ENCODE measurements at regions not wholly inside any gene's neighbourhood (a gene's known extent, or its start where the extent isn't known, plus 50 kb on each side); places are given as distances from the start of the nearest gene placed in this dataset.

- H3K4me3 ChIP-seq (ENCODE audit: low read depth, low read length), result no peak overlapping the region
- TF ChIP-seq CTCF (IDR thresholded peaks at IDR 0.05; ENCODE audit: borderline replicate concordance, insufficient read depth, low read depth, low read length), result no peak
These were observed 540.0 kb downstream of the KCTD16 start for GRCh38 chr5:144710637-144711036.

DNA sequence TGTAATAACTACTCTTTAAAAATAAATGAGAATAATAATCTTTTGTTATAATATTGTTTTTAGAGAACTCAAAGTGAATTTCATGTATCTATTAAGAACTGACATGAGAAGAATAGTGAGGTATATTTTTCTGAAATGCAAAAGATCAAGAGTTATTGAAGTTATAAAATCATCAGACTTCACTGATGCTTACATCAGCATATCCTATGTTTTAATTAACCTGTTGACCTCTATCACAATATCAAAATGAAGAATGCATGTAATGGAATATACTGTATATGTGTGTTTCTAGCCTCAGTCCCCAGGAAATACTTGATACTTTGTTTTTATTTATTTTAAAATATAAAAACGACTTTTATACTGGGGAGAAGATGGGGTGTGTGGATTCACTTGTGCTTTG is 533.1 kb downstream of the KCTD16 start:
- H3K4me3 ChIP-seq (ENCODE audit: low read depth, low read length), result no peak overlapping the region
- no peak for TF ChIP-seq CTCF (IDR thresholded peaks at IDR 0.05; ENCODE audit: borderline replicate concordance, insufficient read depth, low read depth, low read length)

- TF ChIP-seq CTCF (IDR thresholded peaks at IDR 0.05; ENCODE audit: borderline replicate concordance, insufficient read depth, low read depth, low read length), result no peak
- no peak overlapping the region for H3K4me3 ChIP-seq (ENCODE audit: low read depth, low read length)
These were observed 527.8 kb downstream of the KCTD16 start for GRCh38 chr5:144698484-144698883.

DNA sequence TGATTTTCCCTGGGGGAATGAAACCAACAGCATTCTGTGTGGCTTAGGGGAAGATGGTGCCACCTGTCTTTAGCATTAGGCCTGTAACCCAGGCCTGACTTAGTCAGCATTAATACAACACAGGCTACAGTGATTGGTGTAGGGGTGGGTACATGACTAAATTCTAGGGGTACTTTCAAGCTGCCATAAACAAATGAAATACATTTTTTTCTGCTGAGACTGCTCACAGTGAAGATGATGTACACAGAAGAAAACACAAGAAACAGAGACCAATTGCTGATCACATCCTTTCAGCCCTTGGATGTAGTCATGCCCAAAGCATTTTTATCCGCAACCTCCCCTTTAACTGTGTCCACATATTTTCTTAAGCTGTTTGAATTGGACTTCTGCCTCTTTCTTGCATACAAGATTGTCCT is 527.2 kb downstream of the KCTD16 start:
- no peak for TF ChIP-seq CTCF (IDR thresholded peaks at IDR 0.05; ENCODE audit: borderline replicate concordance, insufficient read depth, low read depth, low read length)
- H3K4me3 ChIP-seq (ENCODE audit: low read depth, low read length), result no peak overlapping the region

DNA sequence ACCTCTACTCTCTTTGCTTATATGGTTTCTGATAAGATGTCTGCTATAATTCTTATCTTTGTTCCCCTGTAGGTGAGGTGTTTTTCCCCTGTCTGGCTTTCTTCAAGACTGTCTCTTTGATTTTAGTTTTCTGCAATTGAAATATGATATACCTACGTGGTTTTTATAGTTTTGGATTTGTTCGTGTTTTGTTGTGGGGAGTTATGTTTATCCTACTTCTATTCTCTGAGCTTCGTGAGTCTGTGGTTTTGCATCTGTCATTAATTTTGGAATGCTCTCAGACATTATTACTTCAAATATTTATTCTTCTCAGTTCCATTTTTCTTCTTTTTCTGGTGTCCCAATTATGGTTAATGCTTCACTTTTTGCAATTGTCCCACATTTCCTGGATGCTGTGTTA is 521.3 kb downstream of the KCTD16 start:
- TF ChIP-seq CTCF (IDR thresholded peaks at IDR 0.05; ENCODE audit: borderline replicate concordance, insufficient read depth, low read depth, low read length), result no peak
- H3K4me3 ChIP-seq (ENCODE audit: low read depth, low read length), result no peak overlapping the region

GRCh38 chr5:144684899-144685298 is 514.2 kb downstream of the KCTD16 start:
- no peak for TF ChIP-seq CTCF (IDR thresholded peaks at IDR 0.05; ENCODE audit: borderline replicate concordance, insufficient read depth, low read depth, low read length)
- no peak overlapping the region for H3K4me3 ChIP-seq (ENCODE audit: low read depth, low read length)

- no peak overlapping the region for H3K4me3 ChIP-seq (ENCODE audit: low read depth, low read length)
- TF ChIP-seq CTCF (IDR thresholded peaks at IDR 0.05; ENCODE audit: borderline replicate concordance, insufficient read depth, low read depth, low read length), result no peak
These were observed 510.0 kb downstream of the KCTD16 start for GRCh38 chr5:144680711-144681110.

Data from GM12875 (cell line).